HCT116 (cell line): ENCODE measurements at regions not wholly inside any gene's neighbourhood (a gene's known extent, or its start where the extent isn't known, plus 50 kb on each side); places are given as distances from the start of the nearest gene placed in this dataset.

ENCODE experiments used
- ATAC-seq: fragments of 200-7000 bp; cut with Tn5 transposase; 2 replicates; pipeline ENCODE4 v1.9.1; 2020; ENCODE audit warnings: mild to moderate bottlenecking, moderate library complexity
- BruUV-seq: library from RNA; stranded (reverse); fragments of 400-500 nt; replicated peaks from 2 replicates; lab custom pipeline; 2021; lab: Mats Ljungman, UMichigan
- CTCF ChIA-PET: fragments of 300-600 bp; sonication (Branson Sonifier 250); formaldehyde crosslinking; loops from one replicate; lab custom pipeline; 2021; ENCODE audit warnings: antibody characterized with exemption; lab: Charles Lee
- POLR2A ChIA-PET: fragments of 300-600, 350-600 bp; sonication (Branson Sonifier 250); formaldehyde crosslinking; loops from one replicate; lab custom pipeline; 2021; ENCODE audit warnings: antibody characterized with exemption; lab: Charles Lee
- RAD21 ChIA-PET, 2 experiments: fragments of 300-600 bp; sonication (Branson Sonifier 250); formaldehyde crosslinking; loops; one replicate each; lab custom pipeline; 2023; ENCODE audit warnings: low total read pairs in 2 of 2; ENCODE audit not compliant: uncharacterized antibody in 2 of 2, unreplicated experiment in 2 of 2, low non-redundant PET in 1 of 2; lab: Charles Lee
- DNase-seq: peaks from one replicate; pipeline ENCODE4 v3.0.0-alpha.2; 2010; ENCODE audit warnings: low read depth, low spot score
- H2AFZ ChIP-seq: fragments of 200-600 bp; shearing (Covaris generic), sonication (generic); 2 replicates; pipeline ENCODE4 v1.6.1; 2017; ENCODE audit warnings: low read depth, mixed run types, mixed read lengths, antibody characterized with exemption, low read length; ENCODE audit not compliant: poor library complexity, severe bottlenecking
- H3K27ac ChIP-seq: 2 replicates; pipeline ENCODE4 v1.5.1; 2012; ENCODE audit warnings: low read depth, low read length
- H3K27me3 ChIP-seq: fragments of 200-600 bp; sonication (generic); 2 replicates; pipeline ENCODE4 v1.6.1; 2016; ENCODE audit warnings: mixed run types, low read length, mixed read lengths; ENCODE audit not compliant: insufficient read depth
- H3K36me3 ChIP-seq, 2 experiments: fragments of 200-500 bp in 1 of 2; fragments of 200-600 bp in 1 of 2; sonication (Bioruptor generic) in 1 of 2; sonication (generic) in 1 of 2; 2 replicates each; pipeline versions ENCODE4 v1.5.1 to v1.6.1; 2014 to 2016; ENCODE audit warnings: low read length in 2 of 2, inconsistent platforms in 1 of 2, mixed read lengths in 1 of 2, mixed run types in 1 of 2; ENCODE audit not compliant: insufficient read depth in 2 of 2, control insufficient read depth in 1 of 2
- H3K4me1 ChIP-seq, 2 experiments: fragments of 200-600 bp in 1 of 2; sonication (generic) in 1 of 2; 2 replicates each; pipeline versions ENCODE4 v1.5.1 to v1.6.1; 2012 to 2017; ENCODE audit warnings: low read length in 2 of 2, inconsistent platforms in 1 of 2, mild to moderate bottlenecking in 1 of 2, mixed read lengths in 1 of 2, mixed run types in 1 of 2, moderate library complexity in 1 of 2; ENCODE audit not compliant: insufficient read depth in 2 of 2, control insufficient read depth in 1 of 2
- H3K4me2 ChIP-seq: fragments of 200-600 bp; sonication (generic); 2 replicates; pipeline ENCODE4 v1.6.1; 2017; ENCODE audit warnings: mixed run types, low read length, mixed read lengths
- H3K4me3 ChIP-seq, 2 experiments: fragments of 200-600 bp in 1 of 2; sonication (generic) in 1 of 2; replicated peaks in 1 of 2; 2 replicates each; pipeline ENCODE4 v1.5.1; 2011 to 2016; ENCODE audit warnings: low read length in 2 of 2, control low read depth in 1 of 2, low read depth in 1 of 2, mild to moderate bottlenecking in 1 of 2, mixed read lengths in 1 of 2, mixed run types in 1 of 2
- H3K79me2 ChIP-seq: fragments of 200-600 bp; sonication (generic); 2 replicates; pipeline ENCODE4 v1.6.1; 2017; ENCODE audit warnings: mild to moderate bottlenecking, mixed run types, low read length, moderate library complexity, mixed read lengths; ENCODE audit not compliant: insufficient read depth
- H3K9ac ChIP-seq: fragments of 200-600 bp; sonication (generic); 2 replicates; pipeline ENCODE4 v1.6.1; 2016; ENCODE audit warnings: low read length, mixed read lengths
- H3K9me2 ChIP-seq: fragments of 200-600 bp; sonication (generic), shearing (Covaris generic); 2 replicates; pipeline ENCODE4 v1.6.1; 2017; ENCODE audit warnings: mixed run types, mild to moderate bottlenecking, moderate library complexity; ENCODE audit not compliant: insufficient read depth
- H3K9me3 ChIP-seq, 2 experiments: fragments of 200-500 bp in 1 of 2; fragments of 200-600 bp in 1 of 2; sonication (Bioruptor generic) in 1 of 2; sonication (generic) in 1 of 2; 2 replicates each; pipeline ENCODE4 v1.6.1; 2014 to 2017; ENCODE audit warnings: low read length in 2 of 2, mixed read lengths in 2 of 2, inconsistent platforms in 1 of 2, low read depth in 1 of 2, mild to moderate bottlenecking in 1 of 2, mixed run types in 1 of 2, moderate library complexity in 1 of 2; ENCODE audit not compliant: control insufficient read depth in 1 of 2, insufficient read depth in 1 of 2
- H4K20me1 ChIP-seq: fragments of 200-600 bp; sonication (generic), shearing (Covaris generic); 2 replicates; pipeline ENCODE4 v1.6.1; 2017; ENCODE audit warnings: mixed run types, mild to moderate bottlenecking, moderate library complexity; ENCODE audit not compliant: insufficient read depth
- CBX3 ChIP-seq: IDR thresholded peaks from 2 replicates; pipeline ENCODE4 v1.6.1; 2012; ENCODE audit warnings: low read depth
- CEBPB ChIP-seq: IDR thresholded peaks from 2 replicates; pipeline ENCODE4 v1.6.1; 2012; ENCODE audit warnings: low read depth
- ELF1 ChIP-seq: IDR thresholded peaks from 2 replicates; pipeline ENCODE4 v1.6.1; 2012; ENCODE audit warnings: low read depth, borderline replicate concordance
- EZH2 ChIP-seq: fragments of 200-600 bp; sonication (generic); IDR thresholded peaks from 2 replicates; pipeline ENCODE4 v1.6.1; 2017; ENCODE audit warnings: antibody characterized with exemption, mixed run types
- EZH2phosphoT487 ChIP-seq: fragments of 200-600 bp; IDR thresholded peaks from 2 replicates; pipeline ENCODE4 v1.6.1; 2018; ENCODE audit warnings: antibody characterized with exemption, borderline replicate concordance
- JUND ChIP-seq: IDR thresholded peaks from 2 replicates; pipeline ENCODE4 v1.6.1; 2012
- POLR2A ChIP-seq: IDR thresholded peaks from 2 replicates; pipeline ENCODE4 v1.7.0; 2011; ENCODE audit warnings: borderline replicate concordance; ENCODE audit not compliant: insufficient read depth, insufficient read length; ENCODE audit errors: extremely low read depth
- POLR2AphosphoS5 ChIP-seq: IDR thresholded peaks from 2 replicates; pipeline ENCODE4 v1.6.1; 2011; ENCODE audit warnings: mild to moderate bottlenecking, low read depth, low read length, moderate library complexity
- RAD21 ChIP-seq: IDR thresholded peaks from 2 replicates; pipeline ENCODE4 v1.6.1; 2012; ENCODE audit warnings: low read depth, mild to moderate bottlenecking
- REST ChIP-seq: IDR thresholded peaks from 2 replicates; pipeline ENCODE4 v1.6.1; 2012; ENCODE audit warnings: low read depth
- SIN3A ChIP-seq: IDR thresholded peaks from 2 replicates; pipeline ENCODE4 v1.6.1; 2012; ENCODE audit warnings: low read depth
- SP1 ChIP-seq: IDR thresholded peaks from 2 replicates; pipeline ENCODE4 v1.6.1; 2012; ENCODE audit warnings: low read depth
- SRF ChIP-seq: IDR thresholded peaks from 2 replicates; pipeline ENCODE4 v1.6.1; 2012; ENCODE audit warnings: low read depth
- TCF7L2 ChIP-seq: IDR thresholded peaks from 2 replicates; pipeline ENCODE4 v1.7.0; 2011; ENCODE audit warnings: borderline replicate concordance, inconsistent platforms; ENCODE audit not compliant: insufficient read depth, insufficient read length; ENCODE audit errors: extremely low read depth
- YY1 ChIP-seq: IDR thresholded peaks from 2 replicates; pipeline ENCODE4 v1.6.1; 2011; ENCODE audit warnings: low read length, low read depth, moderate library complexity, mild to moderate bottlenecking; ENCODE audit not compliant: insufficient replicate concordance; ENCODE audit errors: extremely low read depth
- ZFX ChIP-seq: fragments of 450-650 bp; IDR thresholded peaks from 2 replicates; pipeline ENCODE4 v1.6.1; 2017
- ZNF274 ChIP-seq: fragments of 200-500 bp; sonication (Bioruptor generic); IDR thresholded peaks from 2 replicates; pipeline ENCODE4 v1.6.1; 2014; ENCODE audit warnings: mild to moderate bottlenecking, low read depth, low read length, inconsistent platforms
- intact Hi-C: fragments of 100-400 bp; cut with micrococcal nuclease; formaldehyde crosslinking; loops from 2 replicates; pipeline ENCODE4 v1.10.0; 2022
- TF ChIP-seq, protein P1 (sequence below), 3 experiments: fragments of 200-600 bp in 1 of 3; sonication (generic) in 1 of 3; IDR thresholded peaks in 2 of 3; conservative IDR thresholded peaks in 1 of 3; 2 replicates each; pipeline ENCODE4 v1.5.1; 2012 to 2017; ENCODE audit warnings: low read depth in 2 of 3, low read length in 2 of 3, antibody characterized with exemption in 1 of 3, borderline replicate concordance in 1 of 3, control low read depth in 1 of 3, mild to moderate bottlenecking in 1 of 3, mixed read lengths in 1 of 3, mixed run types in 1 of 3, moderate library complexity in 1 of 3; ENCODE audit not compliant: insufficient read depth in 1 of 3
- TF ChIP-seq, protein P2 (sequence below): IDR thresholded peaks from 2 replicates; pipeline ENCODE4 v1.6.1; 2011; ENCODE audit warnings: mild to moderate bottlenecking, low read length, moderate library complexity; ENCODE audit not compliant: insufficient replicate concordance; ENCODE audit errors: extremely low read depth

DNA sequence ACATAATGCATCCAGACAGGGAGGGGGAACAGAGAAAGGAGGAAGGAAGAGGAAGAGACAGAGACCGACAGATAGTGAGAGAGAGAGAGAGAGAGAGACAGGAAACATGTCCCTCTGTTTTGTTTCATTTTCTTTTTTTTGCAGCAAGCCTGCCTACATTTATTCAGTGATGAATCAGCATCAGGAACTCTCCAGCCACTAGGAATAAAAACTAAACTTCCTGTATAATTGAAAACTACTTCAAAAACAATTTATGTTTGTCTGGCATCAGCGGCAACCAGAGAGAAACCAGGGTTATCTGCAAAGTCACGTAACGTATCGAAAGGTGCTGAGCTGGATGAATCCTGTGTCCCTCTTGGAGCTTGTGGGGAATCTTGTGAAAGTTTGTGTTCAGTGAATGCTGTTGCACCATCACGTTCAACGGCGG, 148.6 kb upstream of the SOX21 start:
- Histone ChIP-seq H3K4me2 (no peak overlapping the region), H3K4me1 (no peaks in the 10 kb centered on the region), H3K27ac (no peak overlapping the region), H3K36me3 (no peaks in the 10 kb centered on the region), H3K9me2 (no peaks in the 10 kb centered on the region), H3K27me3 (peaks cover 77% of the 10 kb centered on the region), H2AFZ (no peak overlapping the region), H3K9me3 (no peaks in the 10 kb centered on the region), H3K4me3 (no peak overlapping the region), H3K79me2 (no peaks in the 10 kb centered on the region), H4K20me1 (no peaks in the 10 kb centered on the region), H3K9ac (no peak overlapping the region)
- no peak for DNase-seq
- POLR2A ChIA-PET: no interaction called here
- TF ChIP-seq SP1: no peak
- TF ChIP-seq SIN3A: no peak
- TF ChIP-seq, protein P1, sequence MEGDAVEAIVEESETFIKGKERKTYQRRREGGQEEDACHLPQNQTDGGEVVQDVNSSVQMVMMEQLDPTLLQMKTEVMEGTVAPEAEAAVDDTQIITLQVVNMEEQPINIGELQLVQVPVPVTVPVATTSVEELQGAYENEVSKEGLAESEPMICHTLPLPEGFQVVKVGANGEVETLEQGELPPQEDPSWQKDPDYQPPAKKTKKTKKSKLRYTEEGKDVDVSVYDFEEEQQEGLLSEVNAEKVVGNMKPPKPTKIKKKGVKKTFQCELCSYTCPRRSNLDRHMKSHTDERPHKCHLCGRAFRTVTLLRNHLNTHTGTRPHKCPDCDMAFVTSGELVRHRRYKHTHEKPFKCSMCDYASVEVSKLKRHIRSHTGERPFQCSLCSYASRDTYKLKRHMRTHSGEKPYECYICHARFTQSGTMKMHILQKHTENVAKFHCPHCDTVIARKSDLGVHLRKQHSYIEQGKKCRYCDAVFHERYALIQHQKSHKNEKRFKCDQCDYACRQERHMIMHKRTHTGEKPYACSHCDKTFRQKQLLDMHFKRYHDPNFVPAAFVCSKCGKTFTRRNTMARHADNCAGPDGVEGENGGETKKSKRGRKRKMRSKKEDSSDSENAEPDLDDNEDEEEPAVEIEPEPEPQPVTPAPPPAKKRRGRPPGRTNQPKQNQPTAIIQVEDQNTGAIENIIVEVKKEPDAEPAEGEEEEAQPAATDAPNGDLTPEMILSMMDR (IDR thresholded peaks at IDR 0.05 in 2 of 3, conservative IDR thresholded peaks at IDR 0.05 in 1 of 3; ENCODE audit: borderline replicate concordance in 1 of 3, insufficient read depth in 1 of 3, low read depth in 2 of 3, low read length in 2 of 3): no peak
- no peak for TF ChIP-seq ELF1
- no peak for TF ChIP-seq CEBPB
- no peak for TF ChIP-seq ZNF274
- TF ChIP-seq TCF7L2: no peak
- TF ChIP-seq YY1: no peak
- TF ChIP-seq EZH2phosphoT487: no peak
- no peak for TF ChIP-seq ZFX
- no peak for TF ChIP-seq JUND
- no peak for TF ChIP-seq CBX3
- TF ChIP-seq RAD21: no peak
- TF ChIP-seq POLR2AphosphoS5: no peak
- TF ChIP-seq REST: no peak
- TF ChIP-seq SRF: no peak
- TF ChIP-seq EZH2: no peak
- TF ChIP-seq POLR2A: no peak
- TF ChIP-seq, protein P2, sequence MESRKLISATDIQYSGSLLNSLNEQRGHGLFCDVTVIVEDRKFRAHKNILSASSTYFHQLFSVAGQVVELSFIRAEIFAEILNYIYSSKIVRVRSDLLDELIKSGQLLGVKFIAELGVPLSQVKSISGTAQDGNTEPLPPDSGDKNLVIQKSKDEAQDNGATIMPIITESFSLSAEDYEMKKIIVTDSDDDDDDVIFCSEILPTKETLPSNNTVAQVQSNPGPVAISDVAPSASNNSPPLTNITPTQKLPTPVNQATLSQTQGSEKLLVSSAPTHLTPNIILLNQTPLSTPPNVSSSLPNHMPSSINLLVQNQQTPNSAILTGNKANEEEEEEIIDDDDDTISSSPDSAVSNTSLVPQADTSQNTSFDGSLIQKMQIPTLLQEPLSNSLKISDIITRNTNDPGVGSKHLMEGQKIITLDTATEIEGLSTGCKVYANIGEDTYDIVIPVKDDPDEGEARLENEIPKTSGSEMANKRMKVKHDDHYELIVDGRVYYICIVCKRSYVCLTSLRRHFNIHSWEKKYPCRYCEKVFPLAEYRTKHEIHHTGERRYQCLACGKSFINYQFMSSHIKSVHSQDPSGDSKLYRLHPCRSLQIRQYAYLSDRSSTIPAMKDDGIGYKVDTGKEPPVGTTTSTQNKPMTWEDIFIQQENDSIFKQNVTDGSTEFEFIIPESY: no peak
- intact Hi-C loops: no loop called here
- ATAC-seq: no peak
- BruUV-seq: no TSS peak
- CTCF ChIA-PET: no interaction called here
- RAD21 ChIA-PET: no interaction called here
